Pancreas (tissue), 10 donors: ENCODE measurements at regions not wholly inside any gene's neighbourhood (a gene's known extent, or its start where the extent isn't known, plus 50 kb on each side); places are given as distances from the start of the nearest gene placed in this dataset.
A peak's percentile ranks its signal among the peaks of the same experiment; 100 is the strongest.
"Not testable (repeated sequence)": the region's sequence is repeated elsewhere in the genome, so short reads cannot be mapped to it uniquely, and the experiment has no call there.

Experiments used
- ATAC-seq, 4 donors: fragments of 200-7000 bp; cut with Tn5 transposase; one replicate each; pipeline versions ENCODE4 v1.8.0 to v1.9.1; 2020; ENCODE audit warnings: mild to moderate bottlenecking in 4 of 4, moderate library complexity in 4 of 4
- DNase-seq, 6 donors: peaks; one replicate each; pipeline ENCODE4 v3.0.0-alpha.2; 2020
- FAIRE-seq: peaks from 2 replicates; lab custom pipeline; 2012; peaks lifted over from hg19 to GRCh38; lab: Jason Lieb, UNC
- H3K27ac ChIP-seq, 4 donors: fragments of 200-600 bp; sonication (generic); 1 replicate in 3 of 4; 2 replicates in 1 of 4; pipeline versions ENCODE4 v1.5.0 to v1.8.0; 2020
- H3K27me3 ChIP-seq, 4 donors: fragments of 200-600 bp; one replicate each; pipeline ENCODE4 v1.8.0; 2021
- H3K36me3 ChIP-seq, 3 donors: fragments of 200-600 bp; sonication (generic) in 1 of 3; one replicate each; pipeline versions ENCODE4 v1.5.0 to v1.8.0; 2020 to 2021
- H3K4me1 ChIP-seq, 3 donors: fragments of 200-600 bp; one replicate each; pipeline ENCODE4 v1.8.0; 2021
- H3K4me3 ChIP-seq, 4 donors: fragments of 200-600 bp; sonication (generic) in 2 of 4; one replicate each; pipeline versions ENCODE4 v1.5.0 to v1.8.0; 2020 to 2021
- H3K9me3 ChIP-seq, 4 donors: fragments of 200-600 bp; one replicate each; pipeline ENCODE4 v1.8.0; 2021
- WGBS, 2 donors: extraction: QIAGEN DNeasy Blood & Tissue Kit; methylation state at CpG; one replicate each; pipeline ENCODE4 v1.1.7; 2013; 5-methylcytosine and 5-hydroxymethylcytosine counted together
- intact Hi-C, 3 donors: fragments of 100-400 bp; cut with DNase I; formaldehyde crosslinking; loops; one replicate each; pipeline versions ENCODE4 v1.11.1 to v1.14.2; 2022
- donor health status: healthy with polysubstance abuse.
- donor health status: DM: no; HTN: no; CAD: no; lungs with moderate emphysema.
- donor health status: DM: no; HTN: no; CAD: no.
- donor health status: control.
- donor health status: control.
- donor health status: Bipolar disorder and iron deficiency.
- donor health status: DM: yes; HTN: yes; CAD: no.
- donor health status: DM: no; HTN: no; CAD: no.
- donor health status: DM: no; HTN: no; CAD: no.
- donor health status: DM: yes; HTN: yes; CAD: no.

DNA sequence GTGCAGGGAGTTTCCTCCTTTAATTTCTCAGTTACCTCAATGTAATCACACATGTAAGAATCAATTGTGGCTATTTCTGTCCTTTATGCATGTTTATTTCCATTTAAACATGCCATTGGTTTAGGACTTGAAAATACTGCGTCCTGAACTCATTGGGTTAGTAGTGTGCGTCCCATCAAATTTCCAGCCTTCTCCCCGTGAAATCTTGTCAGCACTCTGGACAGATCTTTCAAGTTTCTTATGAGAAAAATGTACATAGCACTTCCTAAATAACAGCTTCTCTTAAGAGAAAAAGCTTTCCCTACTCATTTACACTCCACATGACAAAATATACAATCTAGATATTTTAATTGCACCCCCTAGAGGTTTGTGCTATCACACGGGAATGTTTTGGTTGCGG lies 353.9 kb upstream of the FOLH1 start:
- FAIRE-seq, H3K4me3 ChIP-seq, H3K27me3 ChIP-seq, H3K27ac ChIP-seq, ATAC-seq, DNase-seq, H3K9me3 ChIP-seq, H3K4me1 ChIP-seq, H3K36me3 ChIP-seq, intact Hi-C loops: not testable (repeated sequence)
- 41 to 45% methylated on average over 5 of the region's 5 CpGs for WGBS, 2 donors

DNA sequence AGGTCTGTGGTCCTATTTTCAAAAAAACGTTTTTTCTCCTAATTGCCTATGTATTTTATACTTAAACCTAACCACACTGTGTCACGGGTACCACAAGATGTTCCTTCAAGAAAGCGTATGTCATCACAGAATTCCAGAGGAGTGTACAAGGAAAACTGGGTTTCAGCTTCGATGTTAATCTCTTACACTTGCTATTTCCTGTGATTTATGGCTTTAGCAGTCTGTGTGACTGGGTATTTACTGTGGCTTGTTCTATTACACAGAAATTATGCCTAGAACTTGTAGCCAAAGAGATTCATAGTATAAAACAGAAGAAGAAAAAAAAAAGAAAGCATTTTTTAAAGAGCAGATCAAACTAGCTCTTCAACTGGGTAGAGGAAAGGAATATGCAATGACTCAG lies 371.1 kb upstream of the FOLH1 start:
- 37 to 44% methylated on average over 4 of the region's 4 CpGs for WGBS, 2 donors
- intact Hi-C loops, FAIRE-seq: not testable (repeated sequence)

DNA sequence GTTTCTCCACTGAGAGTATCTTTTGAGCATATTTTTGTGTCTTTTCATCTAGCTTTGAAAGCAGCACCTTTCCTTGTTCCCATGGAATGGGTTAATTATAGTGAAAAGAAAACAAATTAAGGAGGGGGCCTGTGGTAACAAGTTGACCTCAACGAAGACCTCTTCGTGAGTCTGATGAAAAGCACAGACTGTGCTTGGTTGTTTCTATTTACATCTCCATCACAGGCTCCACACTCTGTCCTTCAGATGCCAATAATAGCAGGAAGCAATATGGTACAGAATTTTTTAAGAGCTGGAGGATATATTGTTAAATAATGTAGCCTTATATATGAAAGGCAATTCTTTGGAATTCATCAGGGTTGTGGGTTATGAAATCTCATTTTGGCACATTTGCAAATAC lies 366.7 kb upstream of the OR4C13 start:
- ATAC-seq, H3K27ac ChIP-seq, H3K4me3 ChIP-seq, H3K36me3 ChIP-seq, H3K9me3 ChIP-seq, FAIRE-seq, DNase-seq, intact Hi-C loops, H3K27me3 ChIP-seq, H3K4me1 ChIP-seq: not testable (repeated sequence)
- 27 to 34% methylated on average over 2 of the region's 2 CpGs for WGBS, 2 donors

More for the DNA sequence above, 371.1 kb upstream of the FOLH1 start:
- not testable (repeated sequence) for H3K4me1 ChIP-seq, H3K9me3 ChIP-seq, DNase-seq, ATAC-seq, H3K4me3 ChIP-seq, H3K27ac ChIP-seq, H3K27me3 ChIP-seq, H3K36me3 ChIP-seq

GRCh38 chr11:49608892-49609291 lies 343.3 kb upstream of the OR4C13 start:
- H3K4me3 ChIP-seq, H3K4me1 ChIP-seq, H3K9me3 ChIP-seq, H3K36me3 ChIP-seq, FAIRE-seq, intact Hi-C loops, H3K27ac ChIP-seq, H3K27me3 ChIP-seq: not testable (repeated sequence)
- ATAC-seq (peak in 2 of 4 donors; percentile 58 to 74), DNase-seq (peak in 3 of 6 donors; percentile 7 to 30 (median 10))

- 42 to 56% methylated on average over 1 of the region's 1 CpG for WGBS, 2 donors
- ATAC-seq, H3K27ac ChIP-seq, FAIRE-seq, H3K4me3 ChIP-seq, H3K36me3 ChIP-seq, DNase-seq, H3K27me3 ChIP-seq, H3K4me1 ChIP-seq, intact Hi-C loops, H3K9me3 ChIP-seq: not testable (repeated sequence)
Observed at GRCh38 chr11:49623872-49624271, 328.3 kb upstream of the OR4C13 start.

DNA sequence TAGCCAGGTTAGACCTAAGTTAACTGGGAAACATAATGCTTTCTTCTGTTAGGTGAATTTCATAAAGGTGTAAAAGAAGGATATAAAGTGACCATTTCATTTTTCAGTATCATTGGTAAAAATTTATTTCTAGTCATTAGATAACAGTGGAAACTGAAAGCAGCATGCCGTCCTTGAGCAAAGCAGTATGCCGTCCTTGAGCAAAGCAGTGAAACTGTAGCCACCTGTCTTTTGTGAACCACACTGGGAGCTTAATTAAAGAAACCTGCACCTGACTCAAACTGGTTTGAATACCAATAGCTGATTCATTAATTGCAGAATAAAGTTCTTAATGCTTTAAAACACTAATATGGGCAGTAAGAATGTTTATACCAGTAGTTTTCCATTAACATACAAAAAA lies 281.5 kb upstream of the OR4C13 start:
- DNase-seq, FAIRE-seq, H3K27ac ChIP-seq, H3K27me3 ChIP-seq, H3K36me3 ChIP-seq, intact Hi-C loops, H3K4me1 ChIP-seq, H3K9me3 ChIP-seq, H3K4me3 ChIP-seq: not testable (repeated sequence)
- WGBS, 2 donors = 16% methylated on average over 2 of the region's 2 CpGs
- peak in 1 of 4 donors; percentile 67 for ATAC-seq

DNA sequence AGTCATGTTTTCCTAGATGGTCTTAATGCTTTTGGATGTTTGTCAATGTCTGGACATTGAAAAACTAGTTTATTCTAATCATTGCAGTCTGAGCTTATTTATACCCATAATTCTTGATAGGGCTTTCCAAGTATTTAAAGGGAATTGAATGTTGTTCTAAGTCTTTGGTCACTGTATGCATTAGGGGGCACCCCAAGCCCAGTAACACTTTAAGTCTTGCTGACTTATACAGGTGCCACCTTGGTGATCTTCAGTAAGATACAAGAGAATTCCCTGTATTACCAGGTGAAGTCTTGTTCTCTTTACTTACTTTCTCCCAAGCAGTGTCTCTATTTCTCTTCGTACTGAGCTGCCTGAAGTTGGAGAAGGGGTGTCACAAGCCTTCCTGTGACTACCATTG lies 250.1 kb upstream of the OR4C13 start:
- 45 to 53% methylated on average over 1 of the region's 1 CpG for WGBS, 2 donors
- intact Hi-C loops = not testable (repeated sequence)

DNA sequence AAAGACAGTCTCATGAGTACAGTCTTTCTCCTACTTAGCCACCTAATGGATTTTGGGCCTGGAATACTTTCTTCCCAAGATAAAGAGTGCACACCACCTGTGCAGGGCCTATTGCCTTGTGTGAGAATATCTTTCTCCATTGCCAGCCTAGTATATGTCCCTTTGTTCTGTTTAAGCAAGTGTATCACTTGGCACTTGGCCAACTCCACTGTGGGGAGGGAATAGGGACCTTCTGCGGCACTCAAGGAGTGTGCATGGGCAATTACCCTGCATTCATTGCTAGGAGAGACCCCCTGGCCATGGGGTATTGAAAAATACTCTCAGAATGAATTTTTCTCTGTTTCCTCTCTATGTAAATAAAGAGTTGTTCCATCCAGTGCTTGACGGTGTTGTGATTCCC lies 201.7 kb upstream of the OR4C13 start:
- H3K4me3 ChIP-seq, H3K9me3 ChIP-seq, H3K27ac ChIP-seq, H3K27me3 ChIP-seq, DNase-seq, H3K4me1 ChIP-seq, FAIRE-seq, ATAC-seq, H3K36me3 ChIP-seq, intact Hi-C loops: not testable (repeated sequence)
- WGBS, 2 donors = 86 to 88% methylated on average over 2 of the region's 2 CpGs

More for the DNA sequence above, 250.1 kb upstream of the OR4C13 start:
- not testable (repeated sequence) for H3K9me3 ChIP-seq, H3K4me1 ChIP-seq, FAIRE-seq, H3K27me3 ChIP-seq, H3K4me3 ChIP-seq, H3K36me3 ChIP-seq, H3K27ac ChIP-seq
- ATAC-seq = peak; percentile 53 to 86 (median 70)
- peak in 2 of 6 donors; percentile 15 to 21 for DNase-seq

- H3K27ac ChIP-seq, ATAC-seq, FAIRE-seq, H3K36me3 ChIP-seq, DNase-seq, intact Hi-C loops, H3K9me3 ChIP-seq, H3K4me3 ChIP-seq, H3K27me3 ChIP-seq, H3K4me1 ChIP-seq: not testable (repeated sequence)
Observed at GRCh38 chr11:49750960-49751359, 201.2 kb upstream of the OR4C13 start.

GRCh38 chr11:49780791-49781190 lies 171.4 kb upstream of the OR4C13 start:
- H3K4me3 ChIP-seq, H3K36me3 ChIP-seq, FAIRE-seq, ATAC-seq, H3K27me3 ChIP-seq, H3K27ac ChIP-seq, H3K9me3 ChIP-seq, intact Hi-C loops: not testable (repeated sequence)
- peaks cover 11 to 16% (median 14%) of the 10 kb centered on the region in 3 donors for H3K4me1 ChIP-seq
- WGBS, 2 donors = 94% methylated on average over 17 to 19 of the region's 20 CpGs
- peak in 1 of 6 donors; percentile 12 for DNase-seq

DNA sequence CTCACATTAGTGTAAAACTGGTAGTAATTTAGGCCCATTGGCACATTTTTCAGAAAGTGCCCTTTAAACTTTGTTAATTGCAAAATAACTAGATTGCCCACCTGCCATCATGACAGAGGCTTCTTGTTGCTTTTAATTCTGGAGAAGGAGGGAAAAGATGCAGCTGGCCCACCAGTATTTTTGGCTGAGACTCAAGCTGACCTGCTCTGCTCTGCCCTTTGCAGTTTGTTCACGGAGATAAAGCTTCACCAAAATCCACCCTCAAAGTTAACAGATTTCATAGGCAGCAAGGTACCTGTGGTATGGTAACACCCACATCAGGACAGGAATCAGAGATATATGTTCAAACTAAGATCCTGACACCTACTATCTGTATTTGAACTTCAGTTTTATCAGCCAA lies 170.2 kb upstream of the OR4C13 start:
- H3K9me3 ChIP-seq, H3K27ac ChIP-seq, H3K27me3 ChIP-seq, H3K36me3 ChIP-seq, H3K4me3 ChIP-seq, intact Hi-C loops, FAIRE-seq: not testable (repeated sequence)
- WGBS, 2 donors = 25 to 38% methylated on average over 1 of the region's 1 CpG
- DNase-seq (peak in 4 of 6 donors; percentile 10 to 38 (median 18)), ATAC-seq (peak in 3 of 4 donors; percentile 38 to 53 (median 45))
- peaks cover 11 to 16% (median 14%) of the 10 kb centered on the region in 3 donors for H3K4me1 ChIP-seq

GRCh38 chr11:49783841-49784240 lies 168.3 kb upstream of the OR4C13 start:
- ATAC-seq = peak; percentile 93 to 98 (median 95)
- 36 to 53% methylated on average over 4 of the region's 6 CpGs for WGBS, 2 donors
- Histone ChIP-seq H3K27ac (peak overlapping the region in 2 of 4 donors; percentile 32 to 57), H3K4me1 (peaks cover 11 to 16% (median 14%) of the 10 kb centered on the region in 3 donors)
- DNase-seq = peak; percentile 57 to 80 (median 70)
- intact Hi-C loops, H3K4me3 ChIP-seq, H3K36me3 ChIP-seq, FAIRE-seq, H3K9me3 ChIP-seq, H3K27me3 ChIP-seq: not testable (repeated sequence)

GRCh38 chr11:49789787-49790186 lies 162.4 kb upstream of the OR4C13 start:
- H3K36me3 ChIP-seq, H3K4me1 ChIP-seq, H3K27ac ChIP-seq, H3K9me3 ChIP-seq, ATAC-seq, intact Hi-C loops, H3K4me3 ChIP-seq, FAIRE-seq, DNase-seq, H3K27me3 ChIP-seq: not testable (repeated sequence)
- WGBS, 2 donors = 60 to 79% methylated on average over 2 of the region's 2 CpGs
